NCI-H1092 (cell line): ENCODE measurements at regions not wholly inside any gene's neighbourhood (a gene's known extent, or its start where the extent isn't known, plus 50 kb on each side); places are given as distances from the start of the nearest gene placed in this dataset.
A peak's percentile ranks its signal among the peaks of the same experiment; 100 is the strongest.

Source experiments
- DNase-seq: peaks from one replicate; lab custom pipeline; 2025; lab: John Stamatoyannopoulos, UW

GRCh38 chr17:77419095-77419494 is 278.3 kb downstream of the SEC14L1 start:
- no peak for DNase-seq

- peak; percentile 23 for DNase-seq
Observed at GRCh38 chr17:77419547-77420094, 278.9 kb downstream of the SEC14L1 start.

DNA sequence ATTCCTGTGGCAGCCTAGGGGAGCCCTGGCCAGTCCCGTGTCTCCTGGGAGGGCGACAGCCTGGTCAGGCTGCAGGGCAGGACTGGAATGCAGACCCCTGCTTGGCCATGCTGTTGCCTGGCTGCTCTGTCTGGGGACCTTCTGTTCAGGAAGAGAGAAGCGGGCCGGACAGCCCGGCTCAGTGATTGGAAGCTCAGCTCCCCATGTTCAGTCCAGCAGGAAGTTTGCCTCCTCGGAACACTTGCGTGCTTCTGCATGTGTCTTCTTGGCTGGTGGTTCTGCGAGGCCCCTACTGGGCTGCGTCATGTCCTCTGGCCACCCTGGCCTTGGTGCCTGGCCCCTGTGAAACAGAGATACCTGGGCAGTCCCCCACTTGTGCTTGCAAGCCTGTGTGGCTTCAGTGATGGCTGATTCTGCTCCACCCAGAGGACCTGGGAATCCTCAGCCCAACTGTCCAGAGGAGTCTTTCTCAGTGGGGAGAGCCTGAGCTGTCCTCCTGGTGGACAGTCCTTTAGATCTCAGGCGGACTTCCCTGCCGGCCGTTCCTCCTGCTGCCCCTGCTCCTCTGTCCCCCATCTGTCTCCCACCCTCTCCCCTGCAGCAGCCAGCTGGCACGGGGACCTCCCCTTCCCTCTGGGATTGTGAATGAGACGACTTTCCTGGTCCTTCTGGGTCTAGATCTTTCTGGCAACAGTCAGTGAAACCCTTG is 279.5 kb downstream of the SEC14L1 start:
- DNase-seq, result no peak

DNA sequence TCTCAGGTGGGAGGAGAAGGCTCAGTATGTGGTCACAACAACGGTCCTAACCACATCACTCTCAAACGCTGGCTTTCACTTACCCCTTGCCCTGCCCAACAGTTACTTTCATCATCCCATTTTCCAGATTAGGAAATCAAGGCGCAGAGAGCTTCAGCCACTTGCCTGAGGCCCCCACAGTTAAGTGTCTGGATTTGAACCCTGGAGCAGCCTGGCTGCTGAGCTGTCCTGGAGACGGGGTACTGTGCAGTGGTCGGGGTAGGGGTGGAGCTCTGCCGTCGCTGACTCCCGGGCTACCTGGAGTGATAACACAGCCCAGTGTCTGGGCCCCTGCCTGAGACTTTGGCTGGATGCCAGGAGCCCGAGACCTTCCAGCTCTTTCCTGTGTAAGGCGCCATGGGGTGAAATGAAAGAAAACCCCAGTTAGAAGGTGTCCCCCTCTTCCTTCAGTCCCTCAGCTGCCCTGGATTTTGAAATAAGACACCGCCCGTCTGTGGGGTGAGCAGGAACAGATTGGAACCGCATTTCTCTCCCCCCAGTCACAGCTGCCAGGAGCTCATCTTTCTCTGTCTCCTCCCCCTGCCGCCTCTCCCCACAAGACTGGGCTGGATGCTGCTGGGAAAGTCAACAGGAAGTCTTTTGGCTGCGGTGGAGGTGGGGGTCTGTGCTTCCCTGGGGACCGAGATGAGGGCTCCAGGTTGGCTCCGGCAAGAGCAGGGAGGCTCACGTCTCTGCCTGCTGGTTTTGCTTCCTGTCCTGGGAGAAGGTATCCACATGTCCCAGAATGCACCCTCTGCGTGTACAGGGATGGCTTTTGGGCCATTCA is 280.2 kb downstream of the SEC14L1 start:
- peak; percentile 92 for DNase-seq

- DNase-seq, result no peak
Observed at GRCh38 chr17:77421630-77421972, 280.8 kb downstream of the SEC14L1 start.

DNA sequence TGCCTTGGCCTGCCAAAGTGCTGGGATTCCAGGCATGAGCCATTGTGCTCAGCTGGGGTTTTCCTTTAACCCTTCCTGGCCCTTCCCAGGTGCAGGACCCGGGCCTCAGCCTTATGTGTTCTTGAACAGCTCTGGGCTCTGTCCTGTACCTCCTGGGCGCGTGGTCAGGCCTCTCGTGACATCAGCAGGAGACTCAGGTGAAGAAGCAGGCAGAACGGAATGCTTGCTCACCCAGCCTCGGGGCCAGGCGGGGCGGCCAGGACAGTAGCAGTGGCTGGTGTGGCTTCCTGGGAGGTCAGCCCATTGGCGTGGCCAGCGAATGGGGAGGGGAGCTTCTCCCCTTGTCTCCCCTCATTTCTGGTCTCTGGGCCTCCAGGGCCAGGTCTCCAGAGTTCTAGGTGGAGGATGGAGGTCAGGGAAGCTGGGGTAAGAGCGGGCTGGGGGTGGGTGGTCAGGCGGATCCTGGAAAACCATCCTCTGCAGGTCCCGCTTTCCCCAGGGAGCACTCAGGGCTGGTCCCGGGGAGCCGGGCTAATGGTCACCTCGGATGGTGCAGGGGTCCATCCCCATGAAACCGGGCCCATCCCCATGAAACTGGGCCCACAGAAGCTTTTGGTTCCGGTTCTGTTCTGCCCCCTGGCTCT is 281.5 kb downstream of the SEC14L1 start:
- DNase-seq, result no peak

- DNase-seq, result no peak
Observed at GRCh38 chr17:77422748-77423113, 282.0 kb downstream of the SEC14L1 start.

- no peak for DNase-seq
Observed at GRCh38 chr17:77423589-77424451, 283.1 kb downstream of the SEC14L1 start.

DNA sequence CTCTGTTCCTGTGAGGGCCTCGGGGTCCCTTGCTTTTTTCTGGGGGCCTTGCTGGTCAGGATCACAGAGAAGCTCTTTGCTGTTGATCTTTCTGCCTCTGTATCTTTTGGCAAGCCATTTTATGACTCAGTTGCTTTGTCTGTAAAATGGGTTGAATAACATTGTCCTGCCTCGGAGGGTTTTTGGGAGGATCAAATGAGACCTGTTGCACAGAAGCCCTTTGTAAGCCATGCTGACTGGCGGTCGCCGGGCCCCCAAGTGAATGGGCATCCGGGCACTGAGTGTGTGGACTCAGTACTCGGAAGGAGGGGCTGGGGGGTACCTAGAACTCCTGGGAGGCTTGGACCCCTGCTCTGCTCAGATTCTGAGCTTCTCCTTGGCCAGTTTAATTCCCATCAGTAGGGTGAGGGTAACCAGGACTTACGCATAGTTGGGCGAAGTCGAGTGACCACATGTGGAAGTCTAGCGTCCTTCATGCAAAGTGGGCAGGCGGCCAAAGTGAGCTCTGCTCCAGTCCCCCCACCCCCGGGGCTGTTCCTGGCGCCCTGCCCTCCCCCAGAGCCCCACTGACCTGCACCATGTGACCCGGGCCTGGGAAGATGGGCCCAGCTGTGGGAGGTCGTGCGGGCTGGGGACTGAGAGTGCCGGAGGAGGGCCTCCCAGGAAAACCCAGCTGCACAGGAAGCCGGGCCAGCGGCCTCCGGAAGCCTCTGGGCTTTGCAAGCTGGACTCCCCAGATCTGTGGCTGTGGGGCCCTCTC is 284.0 kb downstream of the SEC14L1 start:
- DNase-seq, result no peak

DNA sequence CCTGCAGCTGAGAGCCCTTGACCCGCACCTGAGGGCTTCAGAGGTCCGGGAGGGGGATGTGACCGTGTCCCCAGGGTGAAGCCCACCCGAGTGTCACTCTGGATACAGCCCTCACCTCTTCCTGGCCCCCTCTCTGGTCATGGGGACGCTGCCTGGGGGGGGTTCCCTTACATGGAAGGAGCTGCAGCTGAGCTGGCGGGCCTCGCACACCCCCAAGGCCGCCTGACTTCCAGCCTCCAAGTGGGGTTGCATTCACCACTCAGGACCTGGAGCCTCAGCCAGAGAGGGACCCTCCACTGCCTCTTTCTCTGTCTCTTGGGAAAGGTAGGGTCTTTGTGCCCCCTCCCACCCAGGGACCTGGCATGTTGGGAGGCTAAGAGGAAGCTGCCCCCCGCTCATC is 284.6 kb downstream of the SEC14L1 start:
- DNase-seq, result no peak

DNA sequence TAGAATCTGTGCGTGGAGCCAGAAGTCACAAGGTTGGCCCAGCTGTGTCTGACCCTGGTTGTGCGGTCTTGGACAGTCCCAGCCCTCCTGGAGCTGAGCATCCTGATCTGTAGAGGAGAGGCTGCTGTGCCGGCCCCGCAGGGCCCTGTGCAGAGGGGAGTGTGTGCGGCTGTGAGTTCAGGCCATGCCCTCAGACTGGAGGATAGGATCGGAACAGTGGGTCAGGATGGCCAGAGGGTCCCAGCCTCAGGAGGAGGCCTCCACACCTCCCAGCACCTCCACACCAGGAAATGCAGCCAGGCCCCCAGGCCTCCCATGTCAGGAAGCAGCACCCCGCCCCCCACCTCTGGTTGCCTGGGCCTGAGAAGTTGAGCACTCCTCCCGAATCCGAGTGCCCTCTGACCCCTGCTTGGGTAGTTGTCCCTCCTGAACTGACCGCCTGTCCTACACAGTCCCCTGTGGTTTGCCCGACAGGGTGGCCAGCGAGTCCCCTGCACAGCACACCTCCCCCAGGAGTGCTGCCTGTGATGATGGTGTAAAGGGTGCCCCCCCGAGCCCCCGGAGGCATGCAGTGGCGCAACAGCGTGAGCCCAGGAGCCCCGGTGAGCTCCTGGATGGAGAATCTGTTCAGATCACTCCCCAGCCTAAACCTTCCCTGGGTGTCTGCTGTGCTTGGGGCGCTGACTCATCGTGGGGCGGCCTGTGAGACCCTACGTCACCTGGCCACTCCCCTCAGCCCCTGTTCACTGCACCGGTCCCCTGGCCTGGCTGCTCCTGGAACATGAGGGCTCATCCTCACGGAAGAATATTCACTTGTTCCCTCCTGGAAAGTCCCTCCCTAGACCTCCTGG is 285.2 kb downstream of the SEC14L1 start:
- no peak for DNase-seq

GRCh38 chr17:77426676-77427386 is 286.1 kb downstream of the SEC14L1 start:
- DNase-seq, result no peak

GRCh38 chr17:77427391-77427991 is 286.7 kb downstream of the SEC14L1 start:
- no peak for DNase-seq

DNA sequence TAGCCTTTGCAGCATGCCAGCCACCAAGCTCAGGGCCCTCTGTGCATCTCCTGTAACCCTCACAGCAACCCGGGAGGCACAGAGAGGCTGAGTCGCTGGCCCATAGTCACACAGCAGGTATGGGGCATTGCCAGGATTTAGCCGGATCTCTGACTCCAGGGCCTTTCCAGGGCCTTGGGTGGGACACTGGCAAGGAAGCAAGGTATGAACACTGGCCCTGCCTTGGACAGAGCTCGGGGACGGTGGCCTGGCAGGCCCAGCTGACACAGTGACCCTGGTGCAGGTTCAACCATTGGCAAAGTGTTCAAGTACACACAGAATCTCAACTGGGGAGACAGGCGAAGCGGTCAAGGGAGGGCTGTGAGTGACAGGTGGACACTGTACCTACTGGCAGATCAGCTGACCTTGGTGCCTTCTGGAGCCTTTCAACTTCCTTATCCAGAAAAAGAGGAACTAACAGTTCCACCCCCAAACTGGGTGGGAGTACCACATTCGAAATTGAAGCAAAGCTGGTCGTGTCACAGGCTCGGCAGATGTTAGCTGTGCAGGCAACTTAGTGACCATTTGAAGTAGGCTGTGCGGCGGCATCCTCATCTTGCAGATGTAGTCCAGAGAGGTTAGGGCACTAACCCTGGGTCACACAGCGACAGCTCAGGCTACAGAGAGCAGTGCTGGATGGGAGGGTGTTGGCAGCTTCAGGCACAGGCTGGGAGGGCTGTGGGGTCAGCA is 287.4 kb downstream of the SEC14L1 start:
- no peak for DNase-seq

- DNase-seq, result no peak
Observed at GRCh38 chr17:77428749-77429368, 288.1 kb downstream of the SEC14L1 start.

GRCh38 chr17:77429369-77429968 is 288.7 kb downstream of the SEC14L1 start:
- DNase-seq, result no peak

DNA sequence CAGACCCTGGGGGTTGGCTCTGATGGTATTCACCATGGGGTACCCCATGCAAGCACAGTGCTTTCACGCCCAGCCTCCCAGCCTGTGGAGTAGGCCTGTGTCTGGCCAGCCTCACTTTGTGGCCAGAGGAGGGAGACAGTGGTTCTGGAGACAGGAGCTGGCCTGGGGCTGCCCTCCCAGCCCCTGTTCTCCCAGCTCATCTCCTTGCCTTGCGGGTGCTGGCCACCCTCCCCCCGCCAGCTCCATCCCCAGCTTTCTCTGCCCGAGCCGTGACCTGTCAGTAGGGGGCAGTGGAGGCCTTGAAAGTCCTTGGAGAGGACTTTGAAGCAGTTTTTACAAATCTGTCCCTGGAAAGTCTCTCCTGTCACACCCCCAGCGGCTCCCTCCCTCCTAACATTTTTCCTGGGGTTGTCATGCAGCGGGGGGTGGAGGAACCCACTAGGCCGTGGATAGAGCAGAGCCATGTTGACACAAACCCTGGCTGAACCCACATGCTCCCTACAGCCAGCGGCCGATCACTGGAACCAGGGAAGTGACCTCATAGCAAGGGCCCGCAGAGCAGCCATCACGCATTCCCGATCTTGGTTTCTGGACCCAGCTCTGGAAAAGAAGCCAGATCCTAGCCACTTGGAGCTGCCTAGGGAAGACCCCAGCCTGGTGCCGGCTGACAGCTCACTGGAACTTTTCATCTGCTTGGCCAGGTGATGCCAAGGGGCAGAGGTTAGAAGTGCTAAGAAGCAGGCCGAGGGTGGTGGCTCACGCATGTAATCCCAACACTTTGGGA is 289.4 kb downstream of the SEC14L1 start:
- DNase-seq, result peak; percentile 54
